ENCODE measurements at regions not wholly inside any gene's neighbourhood (a gene's known extent, or its start where the extent isn't known, plus 50 kb on each side); places are given as distances from the start of the nearest gene placed in this dataset.

DNA sequence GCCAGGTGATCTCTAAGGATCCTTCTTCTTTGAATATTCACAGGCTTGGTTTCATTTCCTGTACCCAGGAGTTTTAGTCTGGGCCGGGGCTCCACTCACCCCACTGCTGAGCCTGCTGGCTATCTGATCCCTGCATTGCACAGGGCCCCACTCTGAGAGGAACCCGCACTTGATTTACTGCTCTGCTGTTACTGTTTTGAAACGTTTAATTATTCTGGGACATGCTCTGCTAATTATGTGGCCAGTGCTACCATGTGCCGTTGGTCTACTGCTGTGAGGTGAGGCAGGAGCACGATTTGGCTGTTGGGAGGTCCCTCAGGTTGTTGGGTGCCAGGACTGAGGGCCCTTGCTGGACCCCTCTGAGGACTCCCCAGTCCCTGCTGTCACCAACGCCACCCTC lies 108.7 kb upstream of the SIRPA start:
- DNase-seq (ENCODE audit: low read depth, low spot score), result no peak
- H3K27me3 ChIP-seq (ENCODE audit: control insufficient read depth, extremely low read depth, insufficient read depth, low read length), result peaks cover 2% of the 10 kb centered on the region
- no peak overlapping the region for H3K27ac ChIP-seq (ENCODE audit: control insufficient read depth, insufficient read depth, low read length)
- dilution Hi-C loops (cut with MboI; ENCODE audit: extremely low pct_ligation_motif_present, low sequenced_read_pairs), result no loop called here
- H3K4me2 ChIP-seq (ENCODE audit: control insufficient read depth, extremely low read depth, insufficient read depth, low read depth, low read length), result no peak overlapping the region
- H3K9ac ChIP-seq (ENCODE audit: control insufficient read depth, extremely low read depth, insufficient read depth, low read length), result no peak overlapping the region
- no peaks in the 10 kb centered on the region for H3K9me3 ChIP-seq (ENCODE audit: control insufficient read depth, low read depth, low read length)
- no peaks in the 10 kb centered on the region for H3K9me1 ChIP-seq (ENCODE audit: control insufficient read depth, extremely low read depth, insufficient read depth, low read length)
- no peaks in the 10 kb centered on the region for H3K36me3 ChIP-seq (ENCODE audit: control insufficient read depth in 2 of 2, extremely low read depth in 1 of 2, insufficient read depth in 2 of 2, low read length in 2 of 2)
- no peaks in the 10 kb centered on the region for H3K79me2 ChIP-seq (ENCODE audit: control insufficient read depth, insufficient read depth, low read length)
- H3K4me1 ChIP-seq (ENCODE audit: control insufficient read depth, extremely low read depth, insufficient read depth, low read length), result no peaks in the 10 kb centered on the region
- no peaks in the 10 kb centered on the region for H4K20me1 ChIP-seq (ENCODE audit: control insufficient read depth, extremely low read depth, insufficient read depth, low read length)
- TF ChIP-seq EZH2 (IDR thresholded peaks at IDR 0.05; ENCODE audit: low read length), result no peak
- no peak for TF ChIP-seq CTCF (optimal IDR thresholded peaks at IDR 0.05 in 1 of 3, IDR thresholded peaks at IDR 0.05 in 1 of 3, conservative IDR thresholded peaks at IDR 0.05 in 1 of 3; ENCODE audit: extremely low read depth in 1 of 3, insufficient read depth in 2 of 3, low read length in 3 of 3)
- no peak overlapping the region for H2AFZ ChIP-seq (ENCODE audit: control insufficient read depth, low read length)
- no peak for FAIRE-seq
- no peak overlapping the region for H3K4me3 ChIP-seq (ENCODE audit: control insufficient read depth in 2 of 3, extremely low read depth in 1 of 3, insufficient read depth in 2 of 3, low read depth in 1 of 3, low read length in 3 of 3)

GRCh38 chr20:1784586-1784985 lies 110.6 kb upstream of the SIRPA start:
- no peaks in the 10 kb centered on the region for H3K9me1 ChIP-seq (ENCODE audit: control insufficient read depth, extremely low read depth, insufficient read depth, low read length)
- no peak overlapping the region for H2AFZ ChIP-seq (ENCODE audit: control insufficient read depth, low read length)
- no peaks in the 10 kb centered on the region for H3K4me1 ChIP-seq (ENCODE audit: control insufficient read depth, extremely low read depth, insufficient read depth, low read length)
- H3K27ac ChIP-seq (ENCODE audit: control insufficient read depth, insufficient read depth, low read length), result no peak overlapping the region
- FAIRE-seq, result no peak
- H3K9me3 ChIP-seq (ENCODE audit: control insufficient read depth, low read depth, low read length), result no peaks in the 10 kb centered on the region
- peaks cover 2% of the 10 kb centered on the region for H3K27me3 ChIP-seq (ENCODE audit: control insufficient read depth, extremely low read depth, insufficient read depth, low read length)
- no peaks in the 10 kb centered on the region for H3K79me2 ChIP-seq (ENCODE audit: control insufficient read depth, insufficient read depth, low read length)
- H3K36me3 ChIP-seq (ENCODE audit: control insufficient read depth in 2 of 2, extremely low read depth in 1 of 2, insufficient read depth in 2 of 2, low read length in 2 of 2), result no peaks in the 10 kb centered on the region
- dilution Hi-C loops (cut with MboI; ENCODE audit: extremely low pct_ligation_motif_present, low sequenced_read_pairs), result no loop called here
- H3K4me2 ChIP-seq (ENCODE audit: control insufficient read depth, extremely low read depth, insufficient read depth, low read depth, low read length), result no peak overlapping the region
- H3K9ac ChIP-seq (ENCODE audit: control insufficient read depth, extremely low read depth, insufficient read depth, low read length), result no peak overlapping the region
- H4K20me1 ChIP-seq (ENCODE audit: control insufficient read depth, extremely low read depth, insufficient read depth, low read length), result no peaks in the 10 kb centered on the region
- DNase-seq (ENCODE audit: low read depth, low spot score), result no peak
- TF ChIP-seq CTCF (optimal IDR thresholded peaks at IDR 0.05 in 1 of 3, IDR thresholded peaks at IDR 0.05 in 1 of 3, conservative IDR thresholded peaks at IDR 0.05 in 1 of 3; ENCODE audit: extremely low read depth in 1 of 3, insufficient read depth in 2 of 3, low read length in 3 of 3), result no peak
- no peak for TF ChIP-seq EZH2 (IDR thresholded peaks at IDR 0.05; ENCODE audit: low read length)
- no peak overlapping the region for H3K4me3 ChIP-seq (ENCODE audit: control insufficient read depth in 2 of 3, extremely low read depth in 1 of 3, insufficient read depth in 2 of 3, low read depth in 1 of 3, low read length in 3 of 3)
